Peyer's patch (tissue), 4 donors: ENCODE measurements at regions not wholly inside any gene's neighbourhood (a gene's known extent, or its start where the extent isn't known, plus 50 kb on each side); places are given as distances from the start of the nearest gene placed in this dataset.

Experiments used
- CTCF ChIP-seq, 6 experiments: fragments of 450-650 bp in 4 of 6; fragments of 200-600 bp in 2 of 6; sonication (generic) in 1 of 6; IDR thresholded peaks; one replicate each; pipeline ENCODE4 v1.5.1; 2017 to 2019; ENCODE audit warnings: antibody characterized with exemption in 6 of 6, mild to moderate bottlenecking in 3 of 6, moderate library complexity in 1 of 6
- POLR2A ChIP-seq, 2 donors: fragments of 450-650 bp; IDR thresholded peaks; one replicate each; pipeline ENCODE4 v1.5.1; 2017; ENCODE audit warnings: antibody characterized with exemption in 2 of 2, mild to moderate bottlenecking in 2 of 2, moderate library complexity in 2 of 2

- TF ChIP-seq CTCF (IDR thresholded peaks at IDR 0.05) (no peak), POLR2A (IDR thresholded peaks at IDR 0.05) (no peak)
These were observed 181.6 kb upstream of the LMNTD1 start for GRCh38 chr12:25734529-25735180.
